Embryonic facial prominence (tissue), 1 donor: ENCODE measurements at regions not wholly inside any gene's neighbourhood (a gene's known extent, or its start where the extent isn't known, plus 50 kb on each side); places are given as distances from the start of the nearest gene placed in this dataset.
"Not testable (repeated sequence)": the region's sequence is repeated elsewhere in the genome, so short reads cannot be mapped to it uniquely, and the experiment has no call there.

Source experiments
- DNase-seq: peaks from one replicate; pipeline ENCODE4 v3.0.0-alpha.2; 2016; ENCODE audit errors: extremely low spot score

GRCh38 chr12:68387338-68387737 lies 55.2 kb upstream of the MDM1 start:
- DNase-seq = no peak

- DNase-seq = no peak
These were observed 57.1 kb upstream of the MDM1 start for GRCh38 chr12:68389305-68389704.

GRCh38 chr12:68391937-68392336 lies 59.8 kb upstream of the MDM1 start:
- DNase-seq = no peak

- DNase-seq = no peak
These were observed 60.2 kb upstream of the MDM1 start for GRCh38 chr12:68392376-68392775.

- DNase-seq = no peak
These were observed 61.3 kb upstream of the MDM1 start for GRCh38 chr12:68393417-68393816.

GRCh38 chr12:68397566-68398158 lies 65.5 kb upstream of the MDM1 start:
- no peak for DNase-seq

- not testable (repeated sequence) for DNase-seq
These were observed 66.5 kb upstream of the MDM1 start for GRCh38 chr12:68398689-68399088.

- DNase-seq = no peak
These were observed 68.2 kb upstream of the MDM1 start for GRCh38 chr12:68400226-68400829.

- DNase-seq = no peak
These were observed 70.3 kb upstream of the MDM1 start for GRCh38 chr12:68402422-68402821.

- no peak for DNase-seq
These were observed 71.1 kb upstream of the MDM1 start for GRCh38 chr12:68403296-68403695.

- no peak for DNase-seq
These were observed 71.5 kb upstream of the MDM1 start for GRCh38 chr12:68403711-68404110.

- DNase-seq = no peak
These were observed 73.2 kb upstream of the MDM1 start for GRCh38 chr12:68405343-68405781.

- DNase-seq = no peak
These were observed 74.0 kb upstream of the MDM1 start for GRCh38 chr12:68406134-68406576.

- no peak for DNase-seq
These were observed 74.7 kb upstream of the MDM1 start for GRCh38 chr12:68406911-68407310.

GRCh38 chr12:68410018-68410660 lies 78.0 kb upstream of the MDM1 start:
- DNase-seq = no peak

GRCh38 chr12:68411371-68411770 lies 79.2 kb upstream of the MDM1 start:
- no peak for DNase-seq

GRCh38 chr12:68414988-68415387 lies 82.8 kb upstream of the MDM1 start:
- DNase-seq = no peak

- DNase-seq = no peak
These were observed 84.2 kb upstream of the MDM1 start for GRCh38 chr12:68416350-68416749.

- DNase-seq = no peak
These were observed 84.7 kb upstream of the MDM1 start for GRCh38 chr12:68416826-68417225.

GRCh38 chr12:68418137-68418460 lies 85.9 kb upstream of the MDM1 start:
- no peak for DNase-seq

- DNase-seq = no peak
These were observed 88.3 kb upstream of the MDM1 start for GRCh38 chr12:68420225-68421010.

- no peak for DNase-seq
These were observed 90.0 kb upstream of the MDM1 start for GRCh38 chr12:68422159-68422558.
